HUES64 (cell line): ENCODE measurements at regions not wholly inside any gene's neighbourhood (a gene's known extent, or its start where the extent isn't known, plus 50 kb on each side); places are given as distances from the start of the nearest gene placed in this dataset.

Experiments used
- H3K27ac ChIP-seq: 2 replicates; pipeline ENCODE4 v1.7.0; 2013; ENCODE audit warnings: low read depth, low read length, inconsistent platforms
- H3K27me3 ChIP-seq: 2 replicates; pipeline ENCODE4 v1.6.1; 2013; ENCODE audit warnings: mild to moderate bottlenecking, low read length; ENCODE audit not compliant: insufficient read depth
- H3K36me3 ChIP-seq: 2 replicates; pipeline ENCODE4 v1.6.1; 2013; ENCODE audit warnings: mild to moderate bottlenecking, low read length; ENCODE audit not compliant: insufficient read depth
- H3K4me1 ChIP-seq: 2 replicates; pipeline ENCODE4 v1.6.1; 2013; ENCODE audit warnings: mild to moderate bottlenecking, low read length, moderate library complexity; ENCODE audit not compliant: insufficient read depth
- H3K4me3 ChIP-seq: 2 replicates; pipeline ENCODE4 v1.5.1; 2013; ENCODE audit warnings: mild to moderate bottlenecking, low read length, moderate library complexity
- H3K9ac ChIP-seq: 2 replicates; pipeline ENCODE4 v1.6.1; 2013; ENCODE audit warnings: mild to moderate bottlenecking, low read depth, low read length
- H3K9me3 ChIP-seq: 2 replicates; pipeline ENCODE4 v1.6.1; 2013; ENCODE audit warnings: low read depth, low read length; ENCODE audit not compliant: insufficient read depth
- WGBS: fragments of 150-250, 120-280 bp; methylation state at CpG from one replicate; pipeline ENCODE4 v1.1.7; 2013; ENCODE audit warnings: missing lambda C conversion rate; 5-methylcytosine and 5-hydroxymethylcytosine counted together

DNA sequence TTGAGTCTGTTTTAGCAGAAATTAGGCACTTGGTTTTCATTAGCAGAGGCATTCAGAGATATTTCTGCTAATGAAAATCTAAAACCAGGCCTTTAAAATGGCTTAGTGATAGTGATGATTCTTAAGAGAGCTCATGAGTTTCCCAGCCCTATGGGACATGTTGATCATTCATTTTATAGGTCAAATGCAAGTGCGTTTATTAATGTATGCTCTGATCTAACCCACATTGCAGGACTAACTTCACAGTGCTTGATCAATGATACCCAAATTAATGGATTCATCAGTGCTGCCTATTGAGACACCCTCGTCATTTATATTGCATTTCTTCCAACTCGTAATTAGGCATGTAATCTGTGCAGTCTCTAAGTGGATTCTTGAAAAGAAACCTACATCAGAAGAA, 54.7 kb upstream of the ETAA1 start:
- no peaks in the 10 kb centered on the region for H3K27me3 ChIP-seq

DNA sequence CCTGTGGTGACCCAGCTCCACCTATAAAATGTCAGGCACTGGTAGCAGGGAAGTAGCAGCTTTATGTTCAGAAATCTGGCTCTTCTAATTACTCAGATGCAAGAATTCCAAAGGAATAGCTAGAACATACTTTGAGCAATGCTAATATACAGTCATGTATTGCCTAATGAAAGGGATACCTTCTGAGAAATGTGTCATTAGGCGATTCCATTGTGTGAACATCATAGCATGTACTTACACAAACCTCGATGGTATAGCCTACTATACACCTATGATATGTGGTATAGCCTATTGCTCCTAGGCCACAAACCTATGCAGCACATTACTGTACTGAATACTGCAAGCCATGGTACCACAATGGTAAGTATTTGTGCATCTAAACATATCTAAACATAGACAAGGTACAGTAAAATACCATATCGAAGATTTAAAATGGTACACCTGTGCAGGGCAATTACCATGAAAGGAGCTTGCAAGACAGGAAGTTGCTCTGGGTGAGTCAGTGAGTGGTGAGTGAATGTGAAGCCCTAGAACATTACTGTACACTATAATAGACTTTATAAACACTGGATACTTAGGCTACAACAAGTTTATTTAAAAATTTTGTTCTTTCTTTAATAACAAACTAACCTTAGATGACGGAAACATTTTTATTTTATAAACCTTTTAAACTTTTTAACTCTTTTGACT, 50.3 kb upstream of the ETAA1 start:
- Histone ChIP-seq H3K4me1 (no peaks in the 10 kb centered on the region), H3K9ac (no peak overlapping the region), H3K27me3 (no peaks in the 10 kb centered on the region), H3K27ac (no peak overlapping the region), H3K4me3 (no peak overlapping the region), H3K36me3 (no peaks in the 10 kb centered on the region), H3K9me3 (peaks cover 13% of the 10 kb centered on the region)
- 100% methylated on average over 3 of the region's 4 CpGs for WGBS

More for the DNA sequence above, 54.7 kb upstream of the ETAA1 start:
- 95% methylated on average over 3 of the region's 3 CpGs for WGBS
- peaks cover 5% of the 10 kb centered on the region; the same call in 1 of the 2 replicates for H3K4me1 ChIP-seq
- peaks cover 23% of the 10 kb centered on the region for H3K36me3 ChIP-seq
- H3K9me3 ChIP-seq, result no peaks in the 10 kb centered on the region
- H3K4me3 ChIP-seq, result no peak overlapping the region
- no peak overlapping the region for H3K9ac ChIP-seq
- no peak overlapping the region for H3K27ac ChIP-seq
